ENCODE measurements at regions not wholly inside any gene's neighbourhood (a gene's known extent, or its start where the extent isn't known, plus 50 kb on each side); places are given as distances from the start of the nearest gene placed in this dataset.

DNA sequence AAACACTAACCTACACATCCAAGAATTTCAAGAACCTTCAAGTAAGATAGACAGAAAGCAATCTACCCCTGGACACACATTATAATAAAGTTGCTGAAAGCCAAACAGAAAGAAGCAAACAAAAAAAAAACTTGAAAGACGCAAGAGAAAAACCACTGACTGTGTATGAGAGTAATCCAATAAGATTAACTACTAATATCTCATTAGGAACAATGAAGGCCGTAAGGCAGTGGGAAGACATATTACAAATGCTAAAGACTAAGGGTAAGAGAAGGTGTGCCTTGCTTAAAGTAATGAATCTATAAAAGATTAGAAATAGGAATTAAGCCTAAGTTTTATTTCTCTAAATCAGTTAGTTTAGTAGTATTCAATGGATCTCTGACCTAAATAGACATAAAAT lies 1109.1 kb downstream of the JRKL start:
- ChIA-PET POLR2A (no interaction called here), CTCF (interaction anchor here (0.8 kb wide), 1 partner anchor 9 kb away, joined by 3 read pairs; no protein-coding TSS in a partner anchor)
- Histone ChIP-seq H3K36me3 (replicated peaks in 1 of 2; ENCODE audit: control insufficient read depth in 1 of 2, insufficient read depth in 2 of 2, low read length in 1 of 2) (no peaks in the 10 kb centered on the region), H3K27me3 (ENCODE audit: insufficient read depth) (no peaks in the 10 kb centered on the region), H3K79me2 (ENCODE audit: insufficient read depth) (no peaks in the 10 kb centered on the region), H3K9me3 (no peaks in the 10 kb centered on the region), H3K27ac (ENCODE audit: low read depth in 2 of 2, low read length in 1 of 2) (no peak overlapping the region), H3K4me1 (ENCODE audit: control insufficient read depth in 1 of 2, insufficient read depth in 2 of 2, low read depth in 1 of 2, low read length in 1 of 2) (no peaks in the 10 kb centered on the region), H3K4me2 (no peak overlapping the region), H3K4me3 (ENCODE audit: low read depth in 2 of 2, low read length in 1 of 2) (no peak overlapping the region), H2AFZ (ENCODE audit: low read depth) (no peak overlapping the region), H3K9ac (no peak overlapping the region), H3K9me2 (no peaks in the 10 kb centered on the region), H4K20me1 (ENCODE audit: insufficient read depth) (no peaks in the 10 kb centered on the region), H3F3A (replicated peaks; ENCODE audit: insufficient read depth) (no peaks in the 10 kb centered on the region)
- WGBS (ENCODE audit: low lambda C conversion rate), result 58% methylated on average over 2 of the region's 2 CpGs
- TF ChIP-seq, protein P1, sequence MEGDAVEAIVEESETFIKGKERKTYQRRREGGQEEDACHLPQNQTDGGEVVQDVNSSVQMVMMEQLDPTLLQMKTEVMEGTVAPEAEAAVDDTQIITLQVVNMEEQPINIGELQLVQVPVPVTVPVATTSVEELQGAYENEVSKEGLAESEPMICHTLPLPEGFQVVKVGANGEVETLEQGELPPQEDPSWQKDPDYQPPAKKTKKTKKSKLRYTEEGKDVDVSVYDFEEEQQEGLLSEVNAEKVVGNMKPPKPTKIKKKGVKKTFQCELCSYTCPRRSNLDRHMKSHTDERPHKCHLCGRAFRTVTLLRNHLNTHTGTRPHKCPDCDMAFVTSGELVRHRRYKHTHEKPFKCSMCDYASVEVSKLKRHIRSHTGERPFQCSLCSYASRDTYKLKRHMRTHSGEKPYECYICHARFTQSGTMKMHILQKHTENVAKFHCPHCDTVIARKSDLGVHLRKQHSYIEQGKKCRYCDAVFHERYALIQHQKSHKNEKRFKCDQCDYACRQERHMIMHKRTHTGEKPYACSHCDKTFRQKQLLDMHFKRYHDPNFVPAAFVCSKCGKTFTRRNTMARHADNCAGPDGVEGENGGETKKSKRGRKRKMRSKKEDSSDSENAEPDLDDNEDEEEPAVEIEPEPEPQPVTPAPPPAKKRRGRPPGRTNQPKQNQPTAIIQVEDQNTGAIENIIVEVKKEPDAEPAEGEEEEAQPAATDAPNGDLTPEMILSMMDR (IDR thresholded peaks at IDR 0.05), result no peak
- no peak for TF ChIP-seq TAF1 (IDR thresholded peaks at IDR 0.05; ENCODE audit: borderline replicate concordance, low read depth, low read length)
- no peak for TF ChIP-seq CHD2 (IDR thresholded peaks at IDR 0.05; ENCODE audit: low read length, partially characterized antibody)
- TF ChIP-seq MXI1 (IDR thresholded peaks at IDR 0.05; ENCODE audit: low read depth, low read length), result no peak
- no peak for TF ChIP-seq EZH2phosphoT487 (IDR thresholded peaks at IDR 0.05; ENCODE audit: borderline replicate concordance, low read depth)
- TF ChIP-seq, protein P2, sequence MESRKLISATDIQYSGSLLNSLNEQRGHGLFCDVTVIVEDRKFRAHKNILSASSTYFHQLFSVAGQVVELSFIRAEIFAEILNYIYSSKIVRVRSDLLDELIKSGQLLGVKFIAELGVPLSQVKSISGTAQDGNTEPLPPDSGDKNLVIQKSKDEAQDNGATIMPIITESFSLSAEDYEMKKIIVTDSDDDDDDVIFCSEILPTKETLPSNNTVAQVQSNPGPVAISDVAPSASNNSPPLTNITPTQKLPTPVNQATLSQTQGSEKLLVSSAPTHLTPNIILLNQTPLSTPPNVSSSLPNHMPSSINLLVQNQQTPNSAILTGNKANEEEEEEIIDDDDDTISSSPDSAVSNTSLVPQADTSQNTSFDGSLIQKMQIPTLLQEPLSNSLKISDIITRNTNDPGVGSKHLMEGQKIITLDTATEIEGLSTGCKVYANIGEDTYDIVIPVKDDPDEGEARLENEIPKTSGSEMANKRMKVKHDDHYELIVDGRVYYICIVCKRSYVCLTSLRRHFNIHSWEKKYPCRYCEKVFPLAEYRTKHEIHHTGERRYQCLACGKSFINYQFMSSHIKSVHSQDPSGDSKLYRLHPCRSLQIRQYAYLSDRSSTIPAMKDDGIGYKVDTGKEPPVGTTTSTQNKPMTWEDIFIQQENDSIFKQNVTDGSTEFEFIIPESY (IDR thresholded peaks at IDR 0.05; ENCODE audit: borderline replicate concordance, low read depth), result no peak
- TF ChIP-seq, protein P3, sequence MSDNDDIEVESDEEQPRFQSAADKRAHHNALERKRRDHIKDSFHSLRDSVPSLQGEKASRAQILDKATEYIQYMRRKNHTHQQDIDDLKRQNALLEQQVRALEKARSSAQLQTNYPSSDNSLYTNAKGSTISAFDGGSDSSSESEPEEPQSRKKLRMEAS (IDR thresholded peaks at IDR 0.05; ENCODE audit: low read depth), result no peak
- TF ChIP-seq RXRA (IDR thresholded peaks at IDR 0.05; ENCODE audit: borderline replicate concordance, low read depth), result no peak
- TF ChIP-seq NRF1 (IDR thresholded peaks at IDR 0.05; ENCODE audit: low read depth, low read length), result no peak
- TF ChIP-seq JUND (IDR thresholded peaks at IDR 0.05), result no peak
- no peak for TF ChIP-seq GATA2 (CRISPR knock-in tag; IDR thresholded peaks at IDR 0.05)
- TF ChIP-seq, protein P4, sequence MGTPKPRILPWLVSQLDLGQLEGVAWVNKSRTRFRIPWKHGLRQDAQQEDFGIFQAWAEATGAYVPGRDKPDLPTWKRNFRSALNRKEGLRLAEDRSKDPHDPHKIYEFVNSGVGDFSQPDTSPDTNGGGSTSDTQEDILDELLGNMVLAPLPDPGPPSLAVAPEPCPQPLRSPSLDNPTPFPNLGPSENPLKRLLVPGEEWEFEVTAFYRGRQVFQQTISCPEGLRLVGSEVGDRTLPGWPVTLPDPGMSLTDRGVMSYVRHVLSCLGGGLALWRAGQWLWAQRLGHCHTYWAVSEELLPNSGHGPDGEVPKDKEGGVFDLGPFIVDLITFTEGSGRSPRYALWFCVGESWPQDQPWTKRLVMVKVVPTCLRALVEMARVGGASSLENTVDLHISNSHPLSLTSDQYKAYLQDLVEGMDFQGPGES (IDR thresholded peaks at IDR 0.05; ENCODE audit: low read depth, low read length), result no peak
- TF ChIP-seq, protein P5, sequence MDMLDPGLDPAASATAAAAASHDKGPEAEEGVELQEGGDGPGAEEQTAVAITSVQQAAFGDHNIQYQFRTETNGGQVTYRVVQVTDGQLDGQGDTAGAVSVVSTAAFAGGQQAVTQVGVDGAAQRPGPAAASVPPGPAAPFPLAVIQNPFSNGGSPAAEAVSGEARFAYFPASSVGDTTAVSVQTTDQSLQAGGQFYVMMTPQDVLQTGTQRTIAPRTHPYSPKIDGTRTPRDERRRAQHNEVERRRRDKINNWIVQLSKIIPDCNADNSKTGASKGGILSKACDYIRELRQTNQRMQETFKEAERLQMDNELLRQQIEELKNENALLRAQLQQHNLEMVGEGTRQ (IDR thresholded peaks at IDR 0.05; ENCODE audit: borderline replicate concordance, low read depth, low read length), result no peak
- no peak for TF ChIP-seq TCF12 (IDR thresholded peaks at IDR 0.05)
- TF ChIP-seq NFIC (IDR thresholded peaks at IDR 0.05; ENCODE audit: borderline replicate concordance), result no peak
- TF ChIP-seq YY1 (IDR thresholded peaks at IDR 0.05; ENCODE audit: low read depth), result no peak
- TF ChIP-seq FOXJ3 (CRISPR knock-in tag; IDR thresholded peaks at IDR 0.05), result no peak
- DNase-seq, result no peak

All from SK-N-SH (cell line).